ENCODE measurements at regions not wholly inside any gene's neighbourhood (a gene's known extent, or its start where the extent isn't known, plus 50 kb on each side); places are given as distances from the start of the nearest gene placed in this dataset.

DNA sequence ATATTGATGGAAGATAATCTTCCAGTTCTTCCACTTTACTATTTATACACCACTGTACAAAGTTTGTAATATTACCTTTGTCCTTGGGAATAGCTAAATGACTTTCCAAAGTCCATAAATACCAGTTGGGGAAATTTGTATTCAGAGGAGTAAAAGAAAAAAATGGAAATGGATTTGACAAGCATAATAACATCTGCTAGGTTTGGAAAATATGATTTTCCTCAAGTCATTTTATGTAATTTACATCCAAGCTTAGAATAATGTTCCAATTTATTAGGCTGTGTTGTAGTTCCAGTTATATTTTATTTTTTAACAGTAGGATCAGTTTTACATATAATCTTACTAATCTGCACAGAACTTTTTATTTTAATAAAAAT lies 563.0 kb upstream of the PKDCC start:
- DNase-seq (ENCODE audit: low spot score): no peak
- TF ChIP-seq, protein P1, sequence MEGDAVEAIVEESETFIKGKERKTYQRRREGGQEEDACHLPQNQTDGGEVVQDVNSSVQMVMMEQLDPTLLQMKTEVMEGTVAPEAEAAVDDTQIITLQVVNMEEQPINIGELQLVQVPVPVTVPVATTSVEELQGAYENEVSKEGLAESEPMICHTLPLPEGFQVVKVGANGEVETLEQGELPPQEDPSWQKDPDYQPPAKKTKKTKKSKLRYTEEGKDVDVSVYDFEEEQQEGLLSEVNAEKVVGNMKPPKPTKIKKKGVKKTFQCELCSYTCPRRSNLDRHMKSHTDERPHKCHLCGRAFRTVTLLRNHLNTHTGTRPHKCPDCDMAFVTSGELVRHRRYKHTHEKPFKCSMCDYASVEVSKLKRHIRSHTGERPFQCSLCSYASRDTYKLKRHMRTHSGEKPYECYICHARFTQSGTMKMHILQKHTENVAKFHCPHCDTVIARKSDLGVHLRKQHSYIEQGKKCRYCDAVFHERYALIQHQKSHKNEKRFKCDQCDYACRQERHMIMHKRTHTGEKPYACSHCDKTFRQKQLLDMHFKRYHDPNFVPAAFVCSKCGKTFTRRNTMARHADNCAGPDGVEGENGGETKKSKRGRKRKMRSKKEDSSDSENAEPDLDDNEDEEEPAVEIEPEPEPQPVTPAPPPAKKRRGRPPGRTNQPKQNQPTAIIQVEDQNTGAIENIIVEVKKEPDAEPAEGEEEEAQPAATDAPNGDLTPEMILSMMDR (IDR thresholded peaks at IDR 0.05; ENCODE audit: borderline replicate concordance, control extremely low read depth, extremely low read depth, insufficient read depth, missing control alignments): no peak
- in situ Hi-C loops (cut with MboI; ENCODE audit: low sequenced_read_pairs, unreplicated experiment): no loop called here

DNA sequence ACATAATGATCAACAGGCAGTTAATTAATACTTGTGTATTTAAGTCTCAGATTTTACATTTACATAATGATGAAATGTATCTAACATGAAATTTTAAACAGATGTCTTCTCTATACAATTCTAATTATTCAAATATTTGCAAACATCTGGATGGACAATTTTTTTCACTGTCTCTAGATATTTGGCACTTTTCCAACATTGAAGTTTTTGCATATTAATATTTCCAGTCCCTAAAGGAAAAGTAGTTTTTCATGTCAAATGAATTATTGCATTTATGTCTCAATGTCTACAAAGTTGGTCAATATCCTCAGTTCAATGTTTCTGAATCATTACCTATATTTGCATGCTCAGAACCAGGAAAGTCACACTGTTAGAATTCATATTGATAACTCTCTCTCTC lies 560.9 kb upstream of the PKDCC start:
- no peak for DNase-seq (ENCODE audit: low spot score)
- TF ChIP-seq, protein P1 (IDR thresholded peaks at IDR 0.05; ENCODE audit: borderline replicate concordance, control extremely low read depth, extremely low read depth, insufficient read depth, missing control alignments): no peak
- in situ Hi-C loops (cut with MboI; ENCODE audit: low sequenced_read_pairs, unreplicated experiment): no loop called here

DNA sequence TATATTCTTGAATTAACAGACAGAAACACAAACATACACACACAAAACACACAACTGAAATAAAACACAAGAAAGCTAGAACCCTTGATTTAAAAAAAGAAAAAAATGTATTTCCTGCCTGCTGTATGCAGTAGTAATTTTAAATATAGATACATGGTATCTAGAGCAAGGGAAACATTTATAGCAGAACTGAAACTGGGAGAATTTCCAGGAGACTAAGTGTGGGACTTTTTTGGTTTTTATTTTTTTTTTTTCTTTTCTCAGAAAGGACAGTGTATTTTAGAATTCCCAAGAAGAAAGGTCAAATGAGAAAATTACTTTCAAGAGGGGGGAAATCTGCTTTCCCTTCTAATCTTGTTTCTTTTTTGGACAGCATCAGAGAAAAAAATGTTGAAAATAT lies 558.9 kb upstream of the PKDCC start:
- DNase-seq (ENCODE audit: low spot score): no peak
- TF ChIP-seq, protein P1 (IDR thresholded peaks at IDR 0.05; ENCODE audit: borderline replicate concordance, control extremely low read depth, extremely low read depth, insufficient read depth, missing control alignments): no peak
- in situ Hi-C loops (cut with MboI; ENCODE audit: low sequenced_read_pairs, unreplicated experiment): no loop called here

DNA sequence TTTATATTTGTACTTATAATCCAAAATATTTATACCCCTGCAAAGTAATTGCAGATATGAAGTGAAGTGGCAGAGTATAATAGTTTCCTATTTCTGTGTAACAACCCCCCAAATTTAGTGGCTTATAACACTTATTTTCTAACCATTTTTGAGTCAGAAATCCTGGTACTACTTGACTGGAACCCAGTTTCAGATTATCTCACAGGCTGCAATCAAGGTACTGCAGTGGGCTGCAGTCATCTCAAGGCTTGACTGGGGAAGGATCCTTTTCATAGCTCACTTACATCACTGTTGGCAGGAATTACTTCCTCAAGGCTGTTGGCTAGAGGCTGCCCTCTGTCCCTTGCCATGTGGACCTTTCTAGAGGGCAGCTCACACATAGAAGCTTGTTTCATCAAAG lies 558.2 kb upstream of the PKDCC start:
- no peak for DNase-seq (ENCODE audit: low spot score)
- in situ Hi-C loops (cut with MboI; ENCODE audit: low sequenced_read_pairs, unreplicated experiment): no loop called here
- TF ChIP-seq, protein P1 (IDR thresholded peaks at IDR 0.05; ENCODE audit: borderline replicate concordance, control extremely low read depth, extremely low read depth, insufficient read depth, missing control alignments): no peak

DNA sequence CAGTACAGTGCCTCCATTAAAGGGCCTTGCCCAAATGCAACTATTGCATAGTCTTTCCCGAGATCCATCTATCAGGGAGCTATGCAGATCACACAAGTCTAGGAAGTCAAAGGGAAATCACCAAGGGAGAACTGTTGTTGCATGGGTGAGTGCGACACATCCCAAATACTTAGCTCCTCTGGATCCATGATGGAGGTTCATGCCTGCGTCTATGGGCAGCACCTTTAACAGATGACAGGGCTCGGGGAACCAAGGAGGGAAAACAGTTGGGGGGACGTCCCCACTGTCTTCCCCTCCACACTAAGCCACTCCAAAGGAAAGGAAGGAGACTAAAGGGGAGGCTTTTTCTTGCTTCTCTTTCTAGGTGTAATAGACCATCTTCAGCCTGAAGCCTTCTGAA lies 552.8 kb upstream of the PKDCC start:
- TF ChIP-seq, protein P1 (IDR thresholded peaks at IDR 0.05; ENCODE audit: borderline replicate concordance, control extremely low read depth, extremely low read depth, insufficient read depth, missing control alignments): no peak
- in situ Hi-C loops (cut with MboI; ENCODE audit: low sequenced_read_pairs, unreplicated experiment): no loop called here
- DNase-seq (ENCODE audit: low spot score): no peak

DNA sequence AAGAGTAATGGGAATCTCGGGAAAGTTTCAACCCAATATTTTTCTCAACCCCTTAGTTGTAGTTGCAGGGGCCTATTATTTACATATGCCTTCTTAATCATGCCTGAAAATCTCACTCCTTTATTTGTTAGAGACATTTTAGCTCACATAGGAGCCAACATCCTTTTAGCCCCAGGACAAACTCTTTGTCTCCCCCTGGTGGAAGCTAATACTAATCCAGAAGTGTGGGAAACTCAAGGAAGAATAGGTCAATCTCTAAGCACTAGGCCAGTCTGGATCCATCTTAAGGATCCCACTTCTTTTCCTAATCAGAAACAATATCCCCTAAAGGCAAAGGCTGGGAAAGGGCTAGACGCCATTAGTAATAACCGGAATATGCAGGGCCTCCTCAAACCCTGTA lies 550.9 kb upstream of the PKDCC start:
- TF ChIP-seq, protein P1 (IDR thresholded peaks at IDR 0.05; ENCODE audit: borderline replicate concordance, control extremely low read depth, extremely low read depth, insufficient read depth, missing control alignments): no peak
- DNase-seq (ENCODE audit: low spot score): no peak
- in situ Hi-C loops (cut with MboI; ENCODE audit: low sequenced_read_pairs, unreplicated experiment): no loop called here

DNA sequence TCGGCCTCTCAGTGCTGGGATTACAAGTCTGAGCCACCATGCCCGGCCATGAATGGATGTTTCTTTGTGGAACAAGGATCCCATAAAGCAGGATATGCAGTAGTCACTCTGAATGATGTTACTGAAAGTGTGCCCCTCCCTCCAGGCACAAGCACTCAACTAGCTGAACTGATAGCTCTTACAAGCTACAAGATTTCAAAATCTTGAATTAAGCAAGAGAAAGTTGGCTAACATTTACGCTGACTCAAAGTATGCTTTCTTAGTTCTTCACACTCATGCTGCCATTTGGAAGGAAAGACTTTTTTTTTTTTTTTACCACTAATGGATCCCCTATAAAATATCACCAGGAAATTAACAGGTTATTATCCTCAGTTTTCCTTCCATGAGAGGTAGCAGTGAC lies 549.0 kb upstream of the PKDCC start:
- DNase-seq (ENCODE audit: low spot score): no peak
- TF ChIP-seq, protein P1 (IDR thresholded peaks at IDR 0.05; ENCODE audit: borderline replicate concordance, control extremely low read depth, extremely low read depth, insufficient read depth, missing control alignments): no peak
- in situ Hi-C loops (cut with MboI; ENCODE audit: low sequenced_read_pairs, unreplicated experiment): no loop called here

All from GM13976 (cell line).